Left lung (tissue), 4 donors: ENCODE measurements at regions not wholly inside any gene's neighbourhood (a gene's known extent, or its start where the extent isn't known, plus 50 kb on each side); places are given as distances from the start of the nearest gene placed in this dataset.

Experiments used
- ATAC-seq: fragments of 200-7000 bp; cut with Tn5 transposase; one replicate; pipeline ENCODE4 v1.9.1; 2020; ENCODE audit warnings: moderate library complexity
- DNase-seq, 4 donors: peaks; one replicate each; pipeline ENCODE4 v3.0.0-alpha.2; 2013 to 2020
- H3K27ac ChIP-seq, 2 donors: fragments of 200-600 bp; sonication (generic) in 1 of 2; one replicate each; pipeline versions ENCODE4 v1.5.0 to v1.8.0; 2020 to 2021
- H3K27me3 ChIP-seq, 2 donors: fragments of 200-600 bp; sonication (generic) in 1 of 2; one replicate each; pipeline versions ENCODE4 v1.5.0 to v1.8.0; 2020 to 2021
- H3K36me3 ChIP-seq, 2 donors: fragments of 200-600 bp; sonication (generic) in 1 of 2; one replicate each; pipeline versions ENCODE4 v1.5.0 to v1.8.0; 2020 to 2021
- H3K4me1 ChIP-seq, 2 donors: fragments of 200-600 bp; one replicate each; pipeline ENCODE4 v1.8.0; 2021
- H3K4me3 ChIP-seq, 2 donors: fragments of 200-600 bp; sonication (generic) in 1 of 2; one replicate each; pipeline versions ENCODE4 v1.5.0 to v1.8.0; 2020 to 2021; ENCODE audit warnings: mild to moderate bottlenecking in 1 of 2
- H3K9me3 ChIP-seq, 2 donors: fragments of 200-600 bp; sonication (generic) in 1 of 2; one replicate each; pipeline versions ENCODE4 v1.5.0 to v1.8.0; 2020 to 2021
- CTCF ChIP-seq, 2 donors: fragments of 200-600 bp; sonication (generic) in 1 of 2; IDR thresholded peaks; one replicate each; pipeline versions ENCODE4 v1.5.0 to v1.8.0; 2021; ENCODE audit warnings: antibody characterized with exemption in 2 of 2
- intact Hi-C, 2 donors: fragments of 100-400 bp; cut with DNase I; formaldehyde crosslinking; loops; one replicate each; pipeline versions ENCODE4 v1.11.2 to v1.14.2; 2022
- donor health status: DM: no; HTN: yes; CAD: no.
- donor health status: DM: no; HTN: no; CAD: no.

- intact Hi-C loops, result no loop called here
- Histone ChIP-seq H3K36me3 (no peaks in the 10 kb centered on the region), H3K27ac (no peak overlapping the region), H3K4me1 (peaks cover 0 to 13% of the 10 kb centered on the region in 2 donors), H3K27me3 (no peaks in the 10 kb centered on the region), H3K4me3 (no peak overlapping the region), H3K9me3 (no peaks in the 10 kb centered on the region)
- DNase-seq, result no peak
- peak; percentile 39 to 52 for TF ChIP-seq CTCF (IDR thresholded peaks at IDR 0.05)
- peak; percentile 89 for ATAC-seq
Observed at GRCh38 chr7:88357781-88358525, 51.3 kb upstream of the STEAP4 start.

- intact Hi-C loops, result no loop called here
- peak; percentile 31 to 53 for TF ChIP-seq CTCF (IDR thresholded peaks at IDR 0.05)
- Histone ChIP-seq H3K4me1 (peaks cover 0 to 13% of the 10 kb centered on the region in 2 donors), H3K4me3 (no peak overlapping the region), H3K27me3 (no peaks in the 10 kb centered on the region), H3K27ac (no peak overlapping the region), H3K9me3 (no peaks in the 10 kb centered on the region), H3K36me3 (no peaks in the 10 kb centered on the region)
- peak in 1 of 4 donors; percentile 57 for DNase-seq
- peak; percentile 98 for ATAC-seq
Observed at GRCh38 chr7:88357294-88357693, 50.6 kb upstream of the STEAP4 start.
